Vagina (tissue), 2 donors: ENCODE measurements at regions not wholly inside any gene's neighbourhood (a gene's known extent, or its start where the extent isn't known, plus 50 kb on each side); places are given as distances from the start of the nearest gene placed in this dataset.
"Not testable (repeated sequence)": the region's sequence is repeated elsewhere in the genome, so short reads cannot be mapped to it uniquely, and the experiment has no call there.

ENCODE experiments used
- CTCF ChIP-seq, 3 experiments: fragments of 450-650 bp in 2 of 3; fragments of 200-600 bp in 1 of 3; sonication (generic) in 1 of 3; IDR thresholded peaks; one replicate each; pipeline ENCODE4 v1.5.1; 2017 to 2019; ENCODE audit warnings: antibody characterized with exemption in 3 of 3, mild to moderate bottlenecking in 2 of 3, moderate library complexity in 2 of 3
- POLR2A ChIP-seq, 2 donors: fragments of 450-650 bp; IDR thresholded peaks; one replicate each; pipeline ENCODE4 v1.6.1; 2017; ENCODE audit warnings: antibody characterized with exemption in 2 of 2, mild to moderate bottlenecking in 2 of 2, moderate library complexity in 2 of 2
- POLR2AphosphoS5 ChIP-seq, 2 donors: sonication (generic); formaldehyde crosslinking; IDR thresholded peaks; one replicate each; pipeline ENCODE4 v1.9.0; 2017; ENCODE audit warnings: antibody characterized with exemption in 2 of 2, mild to moderate bottlenecking in 2 of 2, low read depth in 1 of 2; ENCODE audit not compliant: insufficient read depth in 1 of 2

DNA sequence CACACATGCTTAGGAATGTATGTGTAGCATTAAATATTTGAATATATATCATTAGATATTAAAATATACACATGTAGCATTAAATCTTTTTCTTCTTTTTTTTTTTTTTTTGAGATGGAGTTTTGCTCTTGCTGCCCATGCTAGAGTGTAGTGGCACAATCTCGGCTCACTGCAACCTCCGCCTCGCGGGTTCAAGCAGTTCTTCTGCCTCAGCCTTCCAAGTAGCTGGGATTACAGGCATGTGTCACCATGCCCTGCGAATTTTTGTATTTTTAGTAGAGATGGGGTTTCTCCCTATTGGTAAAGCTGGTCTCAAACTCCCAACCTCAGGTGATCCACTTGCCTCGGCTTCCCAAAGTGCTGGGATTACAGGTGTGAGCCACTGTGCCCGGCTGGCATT lies 1151.6 kb upstream of the FAM98A start:
- TF ChIP-seq CTCF (IDR thresholded peaks at IDR 0.05); POLR2A (IDR thresholded peaks at IDR 0.05); POLR2AphosphoS5 (IDR thresholded peaks at IDR 0.05; ENCODE audit: insufficient read depth in 1 of 2, low read depth in 1 of 2): not testable (repeated sequence)
